ENCODE measurements at regions not wholly inside any gene's neighbourhood (a gene's known extent, or its start where the extent isn't known, plus 50 kb on each side); places are given as distances from the start of the nearest gene placed in this dataset.
"Not testable (repeated sequence)": the region's sequence is repeated elsewhere in the genome, so short reads cannot be mapped to it uniquely, and the experiment has no call there.

DNA sequence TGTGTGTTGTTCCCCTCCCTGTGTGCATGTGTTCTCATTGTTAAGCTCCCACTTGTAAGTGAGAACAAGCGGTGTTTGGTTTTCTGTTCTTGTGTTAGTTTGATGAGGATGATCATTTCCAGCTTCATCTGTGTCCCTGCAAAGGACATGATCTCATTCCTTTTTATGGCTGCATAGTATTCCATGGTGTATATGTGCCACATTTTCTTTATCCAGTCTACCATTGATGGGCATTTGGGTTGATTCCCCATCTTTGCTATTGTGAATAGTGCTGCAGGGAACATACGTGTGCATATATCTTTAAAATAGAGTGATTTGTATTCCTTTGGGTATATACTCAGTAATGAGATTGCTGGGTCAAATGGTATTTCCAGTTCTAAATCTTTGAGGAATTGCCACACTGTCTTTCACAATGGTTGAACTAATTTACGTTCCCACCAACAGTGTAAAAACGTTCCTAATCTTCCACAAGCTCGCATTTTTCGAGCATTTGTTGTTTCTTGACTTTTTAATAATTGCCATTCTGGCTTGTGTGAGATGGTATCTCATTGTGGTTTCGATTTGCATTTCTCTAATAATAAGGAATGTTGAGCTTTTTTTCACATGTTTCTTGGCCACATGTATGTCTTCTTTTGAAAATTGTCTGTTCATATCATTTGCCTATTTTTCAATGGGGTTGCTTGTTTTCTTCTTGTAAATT lies 60.6 kb upstream of the PPP1R12A start:
- not testable (repeated sequence) for TF ChIP-seq CTCF (IDR thresholded peaks at IDR 0.05 in 4 of 5, conservative IDR thresholded peaks at IDR 0.05 in 1 of 5); POLR2A (IDR thresholded peaks at IDR 0.05)

Data from gastrocnemius medialis (tissue), 4 donors.